ENCODE measurements at regions not wholly inside any gene's neighbourhood (a gene's known extent, or its start where the extent isn't known, plus 50 kb on each side); places are given as distances from the start of the nearest gene placed in this dataset.

DNA sequence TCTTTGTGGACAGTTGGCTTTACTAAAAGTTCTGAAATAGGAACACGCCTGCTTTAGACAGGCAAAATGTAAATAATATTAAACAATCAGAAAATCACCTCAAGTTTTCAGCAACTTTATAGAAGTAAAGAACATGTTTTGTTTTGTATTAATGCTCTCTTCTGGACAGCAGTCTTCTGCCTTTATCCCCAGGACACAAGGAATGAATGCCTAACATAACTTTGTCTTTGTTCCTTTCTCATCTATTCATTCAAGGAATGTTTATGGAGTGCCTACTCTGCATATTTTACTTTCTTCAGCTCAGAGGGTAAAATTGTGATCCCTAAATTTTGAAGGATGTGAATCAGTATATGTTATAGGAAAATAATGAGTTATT, 325.4 kb downstream of the FOXO1 start:
- Histone ChIP-seq H3K9me3 (no peaks in the 10 kb centered on the region), H3K4me1 (peaks cover 0 to 37% (median 26%) of the 10 kb centered on the region in 9 donors)
- WGBS, 2 donors = 69 to 75% methylated on average over 1 of the region's 1 CpG

DNA sequence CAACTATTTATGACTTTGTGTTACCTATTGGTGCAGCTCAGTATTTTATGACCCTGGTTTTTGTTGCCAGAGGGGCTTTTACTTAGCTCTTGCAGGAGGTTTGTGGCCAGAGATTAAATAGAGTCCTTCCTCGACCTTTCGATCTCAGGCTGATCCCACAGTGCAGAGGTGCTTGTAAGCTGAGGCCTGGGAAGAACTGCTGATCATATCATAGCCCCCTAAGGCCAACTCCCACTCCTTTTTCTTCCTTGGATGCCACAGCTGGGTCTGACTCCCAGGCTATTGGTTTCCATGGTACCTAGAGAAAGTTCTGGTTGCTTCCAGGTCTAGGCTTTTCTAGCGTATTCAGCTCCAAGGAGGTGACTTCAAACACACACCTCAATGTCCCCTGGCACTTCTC, 324.9 kb downstream of the FOXO1 start:
- Histone ChIP-seq H3K36me3 (no peaks in the 10 kb centered on the region), H3K4me1 (peaks cover 0 to 37% (median 26%) of the 10 kb centered on the region in 9 donors), H3K27ac (no peak overlapping the region), H3K27me3 (no peaks in the 10 kb centered on the region), H3K4me3 (no peak overlapping the region), H3K9me3 (no peaks in the 10 kb centered on the region)
- WGBS, 2 donors = 95 to 97% methylated on average over 3 of the region's 3 CpGs
- no peak for DNase-seq
- intact Hi-C loops (cut with DNase I) = no loop called here
- TF ChIP-seq, protein P1, sequence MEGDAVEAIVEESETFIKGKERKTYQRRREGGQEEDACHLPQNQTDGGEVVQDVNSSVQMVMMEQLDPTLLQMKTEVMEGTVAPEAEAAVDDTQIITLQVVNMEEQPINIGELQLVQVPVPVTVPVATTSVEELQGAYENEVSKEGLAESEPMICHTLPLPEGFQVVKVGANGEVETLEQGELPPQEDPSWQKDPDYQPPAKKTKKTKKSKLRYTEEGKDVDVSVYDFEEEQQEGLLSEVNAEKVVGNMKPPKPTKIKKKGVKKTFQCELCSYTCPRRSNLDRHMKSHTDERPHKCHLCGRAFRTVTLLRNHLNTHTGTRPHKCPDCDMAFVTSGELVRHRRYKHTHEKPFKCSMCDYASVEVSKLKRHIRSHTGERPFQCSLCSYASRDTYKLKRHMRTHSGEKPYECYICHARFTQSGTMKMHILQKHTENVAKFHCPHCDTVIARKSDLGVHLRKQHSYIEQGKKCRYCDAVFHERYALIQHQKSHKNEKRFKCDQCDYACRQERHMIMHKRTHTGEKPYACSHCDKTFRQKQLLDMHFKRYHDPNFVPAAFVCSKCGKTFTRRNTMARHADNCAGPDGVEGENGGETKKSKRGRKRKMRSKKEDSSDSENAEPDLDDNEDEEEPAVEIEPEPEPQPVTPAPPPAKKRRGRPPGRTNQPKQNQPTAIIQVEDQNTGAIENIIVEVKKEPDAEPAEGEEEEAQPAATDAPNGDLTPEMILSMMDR (IDR thresholded peaks at IDR 0.05) = no peak
- ATAC-seq = no peak

More for the DNA sequence above, 325.4 kb downstream of the FOXO1 start:
- no peaks in the 10 kb centered on the region for H3K27me3 ChIP-seq
- H3K27ac ChIP-seq = no peak overlapping the region
- H3K4me3 ChIP-seq = no peak overlapping the region
- no peak for DNase-seq
- no peaks in the 10 kb centered on the region for H3K36me3 ChIP-seq
- intact Hi-C loops (cut with DNase I) = no loop called here
- TF ChIP-seq, protein P1 (IDR thresholded peaks at IDR 0.05) = no peak
- ATAC-seq = no peak

DNA sequence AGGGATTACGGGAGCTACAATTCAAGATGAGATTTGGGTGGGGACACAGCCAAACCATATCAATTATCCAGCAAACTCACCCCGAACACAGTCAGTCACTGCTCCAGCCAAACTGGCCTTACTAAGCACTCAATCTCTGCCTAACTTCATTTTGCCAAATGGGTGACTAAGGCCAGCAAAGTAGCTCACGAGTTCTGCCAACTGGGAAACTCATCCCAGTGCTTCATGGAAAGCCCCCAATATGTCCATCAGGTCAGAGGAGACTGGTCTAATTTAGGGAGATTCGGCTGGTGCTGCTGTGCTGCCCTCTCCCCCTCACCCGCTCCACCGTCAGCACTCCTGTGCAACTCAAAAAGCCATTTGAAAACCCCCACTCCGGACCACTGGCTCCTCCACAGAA, 324.0 kb downstream of the FOXO1 start:
- intact Hi-C loops (cut with DNase I) = no loop called here
- no peaks in the 10 kb centered on the region for H3K36me3 ChIP-seq
- WGBS, 2 donors = 77 to 89% methylated on average over 7 of the region's 7 CpGs
- no peak overlapping the region for H3K4me3 ChIP-seq
- no peaks in the 10 kb centered on the region for H3K27me3 ChIP-seq
- TF ChIP-seq, protein P1 (IDR thresholded peaks at IDR 0.05) = no peak
- no peak overlapping the region for H3K27ac ChIP-seq
- H3K4me1 ChIP-seq = peaks cover 0 to 31% (median 22%) of the 10 kb centered on the region in 9 donors
- no peak for ATAC-seq
- H3K9me3 ChIP-seq = no peaks in the 10 kb centered on the region
- no peak for DNase-seq

DNA sequence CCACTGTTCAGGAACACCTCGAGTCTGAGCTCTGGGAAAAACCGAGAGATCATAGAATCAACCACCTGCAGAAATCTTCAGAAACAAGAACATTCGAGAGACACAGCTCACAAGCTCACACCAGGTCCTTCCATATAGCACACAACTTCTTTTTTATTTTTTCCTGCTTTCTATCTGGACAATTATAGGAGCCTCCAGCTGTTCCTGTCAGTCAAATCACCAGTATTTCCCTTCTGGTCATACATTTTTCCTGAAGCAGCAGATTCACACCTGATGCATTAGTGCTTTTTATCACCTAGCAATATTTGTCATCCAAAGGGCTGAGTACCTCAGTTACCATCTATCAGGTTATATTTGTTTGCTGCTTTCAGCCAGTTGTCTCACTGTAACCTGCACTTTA, 323.5 kb downstream of the FOXO1 start:
- H3K4me3 ChIP-seq = no peak overlapping the region
- no peaks in the 10 kb centered on the region for H3K36me3 ChIP-seq
- no peaks in the 10 kb centered on the region for H3K27me3 ChIP-seq
- TF ChIP-seq, protein P1 (IDR thresholded peaks at IDR 0.05) = no peak
- no peaks in the 10 kb centered on the region for H3K9me3 ChIP-seq
- intact Hi-C loops (cut with DNase I) = no loop called here
- DNase-seq = no peak
- 89 to 95% methylated on average over 3 of the region's 3 CpGs for WGBS, 2 donors
- H3K4me1 ChIP-seq = peaks cover 0 to 31% (median 22%) of the 10 kb centered on the region in 9 donors
- no peak overlapping the region for H3K27ac ChIP-seq
- ATAC-seq = no peak

Data from heart right ventricle (tissue), 16 donors.